Ascending aorta (tissue), 2 donors: ENCODE measurements at regions not wholly inside any gene's neighbourhood (a gene's known extent, or its start where the extent isn't known, plus 50 kb on each side); places are given as distances from the start of the nearest gene placed in this dataset.
A peak's percentile ranks its signal among the peaks of the same experiment; 100 is the strongest.
"Not testable (repeated sequence)": the region's sequence is repeated elsewhere in the genome, so short reads cannot be mapped to it uniquely, and the experiment has no call there.

Experiments
- DNase-seq, 2 donors: peaks; one replicate each; pipeline ENCODE4 v3.0.0-alpha.2; 2019; ENCODE audit warnings: low spot score in 2 of 2
- H3K27ac ChIP-seq, 2 donors: fragments of 200-600 bp; sonication (generic); one replicate each; pipeline ENCODE4 v1.5.1; 2016 to 2017; ENCODE audit warnings: mild to moderate bottlenecking in 1 of 2
- H3K27me3 ChIP-seq: fragments of 200-600 bp; sonication (generic); one replicate; pipeline ENCODE4 v1.5.1; 2017
- H3K36me3 ChIP-seq, 2 donors: fragments of 200-600 bp; sonication (generic); one replicate each; pipeline ENCODE4 v1.5.1; 2016
- H3K4me1 ChIP-seq, 2 donors: fragments of 200-600 bp; sonication (generic); one replicate each; pipeline ENCODE4 v1.5.1; 2016 to 2017; ENCODE audit warnings: mild to moderate bottlenecking in 1 of 2
- H3K4me3 ChIP-seq, 2 donors: fragments of 200-600 bp; sonication (generic); one replicate each; pipeline ENCODE4 v1.5.1; 2016 to 2017; ENCODE audit warnings: mild to moderate bottlenecking in 1 of 2
- H3K9me3 ChIP-seq, 2 donors: fragments of 200-600 bp; sonication (generic); one replicate each; pipeline ENCODE4 v1.5.1; 2016
- intact Hi-C: fragments of 100-400 bp; cut with DNase I; formaldehyde crosslinking; loops from one replicate; pipeline ENCODE4 v1.15.1; 2023
- TF ChIP-seq, protein P1 (sequence below), 3 experiments: fragments of 200-600 bp in 2 of 3; fragments of 450-650 bp in 1 of 3; sonication (generic) in 2 of 3; IDR thresholded peaks; one replicate each; pipeline ENCODE4 v1.5.1; 2016 to 2019; ENCODE audit warnings: antibody characterized with exemption in 3 of 3, mild to moderate bottlenecking in 1 of 3, moderate library complexity in 1 of 3

DNA sequence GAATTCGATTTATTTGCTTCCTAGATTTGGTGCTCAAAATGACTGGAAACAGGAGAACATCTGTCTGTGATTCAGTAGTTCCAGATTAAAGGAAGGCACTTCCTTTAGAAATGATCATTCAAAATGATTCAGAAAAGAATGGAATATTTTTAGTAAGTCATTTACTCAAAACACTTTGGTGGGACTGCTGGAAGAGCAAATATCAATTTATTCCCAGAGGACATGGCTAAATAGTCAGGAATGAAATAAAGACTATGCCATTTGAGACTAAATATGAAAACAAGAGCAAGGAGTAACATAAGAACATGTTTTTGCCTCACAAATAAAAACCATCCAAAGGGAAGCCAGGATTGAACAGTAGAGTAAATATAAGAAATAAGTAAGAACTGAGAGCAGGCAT lies 138.6 kb upstream of the RASA1 start:
- intact Hi-C loops, result no loop called here
- no peaks in the 10 kb centered on the region for H3K9me3 ChIP-seq
- no peak overlapping the region for H3K27ac ChIP-seq
- no peaks in the 10 kb centered on the region for H3K27me3 ChIP-seq
- no peak for DNase-seq
- H3K36me3 ChIP-seq, result no peaks in the 10 kb centered on the region
- H3K4me1 ChIP-seq, result peaks cover 0 to 4% of the 10 kb centered on the region in 2 donors
- TF ChIP-seq, protein P1, sequence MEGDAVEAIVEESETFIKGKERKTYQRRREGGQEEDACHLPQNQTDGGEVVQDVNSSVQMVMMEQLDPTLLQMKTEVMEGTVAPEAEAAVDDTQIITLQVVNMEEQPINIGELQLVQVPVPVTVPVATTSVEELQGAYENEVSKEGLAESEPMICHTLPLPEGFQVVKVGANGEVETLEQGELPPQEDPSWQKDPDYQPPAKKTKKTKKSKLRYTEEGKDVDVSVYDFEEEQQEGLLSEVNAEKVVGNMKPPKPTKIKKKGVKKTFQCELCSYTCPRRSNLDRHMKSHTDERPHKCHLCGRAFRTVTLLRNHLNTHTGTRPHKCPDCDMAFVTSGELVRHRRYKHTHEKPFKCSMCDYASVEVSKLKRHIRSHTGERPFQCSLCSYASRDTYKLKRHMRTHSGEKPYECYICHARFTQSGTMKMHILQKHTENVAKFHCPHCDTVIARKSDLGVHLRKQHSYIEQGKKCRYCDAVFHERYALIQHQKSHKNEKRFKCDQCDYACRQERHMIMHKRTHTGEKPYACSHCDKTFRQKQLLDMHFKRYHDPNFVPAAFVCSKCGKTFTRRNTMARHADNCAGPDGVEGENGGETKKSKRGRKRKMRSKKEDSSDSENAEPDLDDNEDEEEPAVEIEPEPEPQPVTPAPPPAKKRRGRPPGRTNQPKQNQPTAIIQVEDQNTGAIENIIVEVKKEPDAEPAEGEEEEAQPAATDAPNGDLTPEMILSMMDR (IDR thresholded peaks at IDR 0.05), result no peak
- H3K4me3 ChIP-seq, result no peak overlapping the region

DNA sequence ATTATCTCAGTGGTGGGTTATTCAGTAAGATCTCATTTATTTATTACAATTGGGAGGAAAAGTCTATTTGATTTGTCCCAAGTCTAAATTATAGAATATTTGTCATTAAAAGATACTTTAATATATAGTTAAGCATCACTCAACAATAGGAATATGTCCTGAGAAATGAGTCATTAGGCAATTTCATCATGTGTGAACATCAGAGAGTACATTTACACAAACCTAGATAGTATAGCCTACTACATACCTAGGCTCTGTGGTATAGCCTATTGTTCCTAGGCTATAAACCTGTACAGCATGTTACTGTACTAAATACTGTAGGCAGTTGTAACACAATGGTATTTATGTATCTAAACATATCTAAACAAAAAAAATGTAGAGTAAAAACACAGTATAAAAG lies 135.0 kb upstream of the RASA1 start:
- H3K9me3 ChIP-seq, result no peaks in the 10 kb centered on the region
- TF ChIP-seq, protein P1 (IDR thresholded peaks at IDR 0.05), result no peak
- H3K4me1 ChIP-seq, result peaks cover 0 to 19% of the 10 kb centered on the region in 2 donors
- no peak overlapping the region for H3K4me3 ChIP-seq
- no peaks in the 10 kb centered on the region for H3K36me3 ChIP-seq
- DNase-seq, result no peak
- no peak overlapping the region for H3K27ac ChIP-seq
- intact Hi-C loops, result no loop called here
- H3K27me3 ChIP-seq, result no peaks in the 10 kb centered on the region

DNA sequence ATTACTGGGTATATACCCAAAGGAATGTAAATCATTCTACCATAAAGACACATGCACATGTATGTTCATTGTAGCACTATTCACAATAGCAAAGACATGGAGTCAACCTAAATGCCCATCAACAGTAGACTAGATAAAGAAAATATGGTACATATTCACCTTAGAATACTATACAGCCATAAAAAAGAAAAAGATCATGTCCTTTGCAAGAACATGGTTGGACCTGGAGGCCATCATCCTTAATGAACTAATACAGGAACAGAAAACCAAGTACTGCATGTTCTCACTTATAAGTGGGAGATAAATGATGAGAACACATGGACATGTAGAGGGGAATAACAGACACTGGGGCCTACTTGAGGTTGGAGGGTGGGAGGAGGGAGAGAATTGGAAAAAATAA lies 133.2 kb upstream of the RASA1 start:
- H3K27me3 ChIP-seq, H3K36me3 ChIP-seq, DNase-seq, intact Hi-C loops, H3K4me3 ChIP-seq, H3K9me3 ChIP-seq, H3K27ac ChIP-seq: not testable (repeated sequence)
- peaks cover 9 to 35% of the 10 kb centered on the region in 2 donors for H3K4me1 ChIP-seq

DNA sequence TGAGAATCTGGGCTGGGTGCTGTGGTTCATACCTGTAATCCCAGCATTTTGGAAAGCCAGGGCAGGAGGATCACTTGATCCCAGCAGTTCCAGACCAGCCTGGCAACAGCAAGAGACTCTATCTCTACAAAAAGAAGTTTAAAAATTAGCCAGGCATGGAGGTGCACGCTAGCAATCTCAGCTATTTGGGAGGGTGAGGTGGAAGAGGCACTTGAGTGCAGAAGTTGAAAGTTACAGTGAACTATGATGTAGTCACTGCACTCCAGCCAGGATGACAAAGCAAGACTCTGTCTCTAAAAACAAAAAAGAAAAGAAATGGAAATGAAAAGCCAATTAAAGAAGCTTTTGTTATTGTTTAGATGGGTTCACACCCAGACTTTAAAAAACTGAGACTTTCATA lies 131.6 kb upstream of the RASA1 start:
- TF ChIP-seq, protein P1 (IDR thresholded peaks at IDR 0.05), result no peak
- Histone ChIP-seq H3K27me3 (no peaks in the 10 kb centered on the region), H3K4me1 (peaks cover 11 to 35% of the 10 kb centered on the region in 2 donors), H3K4me3 (no peak overlapping the region), H3K9me3 (no peaks in the 10 kb centered on the region), H3K36me3 (no peaks in the 10 kb centered on the region), H3K27ac (peak overlapping the region; percentile 83 to 84)
- intact Hi-C loops, result loop anchor here (2.0 to 5.0 kb wide), 2 partner anchors 13 to 131 kb away; partner anchors contain the start of gene RASA1
- no peak for DNase-seq

DNA sequence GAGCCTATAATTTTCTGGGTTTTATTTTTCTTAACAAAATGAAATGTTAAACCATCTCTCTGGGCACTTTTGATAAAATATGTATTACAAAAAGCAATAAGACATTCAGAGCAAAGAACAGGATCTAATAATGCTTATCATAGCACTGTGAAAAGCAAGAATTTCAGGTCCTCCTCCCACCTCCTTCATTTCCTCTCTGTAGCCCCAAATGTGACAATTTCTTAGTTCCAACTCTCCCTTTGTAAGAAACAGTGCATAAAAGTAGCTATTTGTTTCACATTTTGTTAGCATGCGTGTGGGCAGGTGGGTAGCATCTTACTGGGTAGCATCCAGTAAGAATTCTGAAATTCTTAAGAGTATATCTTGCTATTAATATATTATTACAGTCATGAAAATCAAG lies 130.9 kb upstream of the RASA1 start:
- peak overlapping the region; percentile 83 to 84 for H3K27ac ChIP-seq

DNA sequence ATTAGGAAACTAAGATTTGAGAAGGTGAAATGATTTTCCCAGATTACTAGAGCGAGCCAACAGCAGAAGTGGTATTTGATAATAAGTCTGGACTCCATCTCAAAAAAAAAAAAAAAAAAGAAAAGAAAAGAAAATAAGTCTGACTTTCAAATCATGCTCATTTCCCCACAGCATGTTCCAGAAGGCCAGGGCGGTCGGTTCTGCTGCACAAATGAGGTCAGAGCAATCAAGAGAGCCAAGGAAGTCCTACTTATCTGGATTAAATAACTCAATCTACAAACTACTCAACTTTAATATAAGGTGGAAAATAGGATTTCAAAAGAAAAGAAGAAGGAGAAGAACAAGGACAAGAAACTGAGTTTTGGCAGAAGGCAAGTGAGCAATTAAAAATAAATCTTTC lies 130.4 kb upstream of the RASA1 start:
- intact Hi-C loops, result loop anchor here (2.0 to 5.0 kb wide), 2 partner anchors 14 to 130 kb away; partner anchors contain the start of gene RASA1
- Histone ChIP-seq H3K4me3 (no peak overlapping the region), H3K36me3 (no peaks in the 10 kb centered on the region), H3K9me3 (no peaks in the 10 kb centered on the region), H3K27ac (peak overlapping the region; percentile 83 to 84), H3K4me1 (peaks cover 11 to 35% of the 10 kb centered on the region in 2 donors), H3K27me3 (no peaks in the 10 kb centered on the region)
- DNase-seq, result peak; percentile 29 to 83
- TF ChIP-seq, protein P1 (IDR thresholded peaks at IDR 0.05), result no peak

More for the DNA sequence above, 130.9 kb upstream of the RASA1 start:
- Histone ChIP-seq H3K4me1 (peaks cover 11 to 35% of the 10 kb centered on the region in 2 donors), H3K4me3 (no peak overlapping the region), H3K9me3 (no peaks in the 10 kb centered on the region), H3K36me3 (no peaks in the 10 kb centered on the region), H3K27me3 (no peaks in the 10 kb centered on the region)
- TF ChIP-seq, protein P1 (IDR thresholded peaks at IDR 0.05), result no peak
- DNase-seq, result no peak
- intact Hi-C loops, result loop anchor here (2.0 to 5.0 kb wide), 2 partner anchors 14 to 131 kb away; partner anchors contain the start of gene RASA1
